ENCODE measurements at regions not wholly inside any gene's neighbourhood (a gene's known extent, or its start where the extent isn't known, plus 50 kb on each side); places are given as distances from the start of the nearest gene placed in this dataset.

DNA sequence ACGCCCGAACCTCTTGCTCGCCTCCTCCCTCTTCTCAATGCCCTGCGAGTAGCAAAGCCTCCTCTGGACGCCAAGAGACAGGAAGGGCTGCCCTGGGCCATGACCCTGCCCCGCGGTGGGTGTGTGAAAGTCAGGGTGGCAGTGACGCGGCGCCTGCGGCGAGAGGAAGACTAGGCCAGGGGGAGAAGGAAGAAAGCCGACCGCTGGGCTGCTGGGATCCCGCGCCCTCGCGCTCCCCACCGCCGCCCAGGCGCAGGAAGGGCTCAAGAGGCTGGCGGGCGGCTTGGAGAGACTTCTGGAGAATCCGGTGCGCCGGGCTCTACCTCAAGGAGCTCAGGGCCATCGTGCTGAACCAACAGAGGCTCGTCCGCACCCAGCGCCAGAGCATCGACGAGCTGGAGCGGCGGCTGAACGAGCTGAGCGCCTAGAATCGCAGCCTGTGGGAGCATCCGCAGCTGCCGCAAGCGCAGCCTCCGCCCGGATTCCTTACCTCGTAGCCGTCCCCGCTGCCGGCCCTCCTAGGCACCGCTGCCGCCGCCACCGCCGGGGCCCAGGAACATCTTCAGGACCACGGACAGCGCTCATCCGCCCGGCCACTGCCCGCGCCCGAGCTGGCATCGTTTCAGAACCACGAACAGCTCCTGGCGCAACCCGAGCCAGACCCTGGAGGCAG is 105.0 kb upstream of the PRB2 start:
- Histone ChIP-seq H3K18ac (ENCODE audit: insufficient read length, low read depth, low read length) (no peak overlapping the region), H4K8ac (replicated peaks; ENCODE audit: insufficient read length, low read depth, low read length) (no peak overlapping the region), H4K91ac (ENCODE audit: insufficient read length, low read depth, low read length) (no peak overlapping the region), H2AFZ (ENCODE audit: low read length) (no peak overlapping the region), H3K23ac (ENCODE audit: insufficient read length, low read depth, low read length) (no peak overlapping the region), H3K4me1 (ENCODE audit: insufficient read depth, low read length) (no peaks in the 10 kb centered on the region), H3T11ph (ENCODE audit: low read length) (no peak overlapping the region), H3K23me2 (ENCODE audit: insufficient read length, low read depth, low read length, poor library complexity, severe bottlenecking) (no peaks in the 10 kb centered on the region), H3K27me3 (ENCODE audit: insufficient read depth, low read length) (no peaks in the 10 kb centered on the region; the same call in 1 of the 2 replicates), H3K79me2 (ENCODE audit: insufficient read depth, low read length) (no peaks in the 10 kb centered on the region), H3K27ac (ENCODE audit: insufficient read length, low read depth, low read length) (no peak overlapping the region), H3K4ac (ENCODE audit: low read depth, low read length) (no peak overlapping the region), H3K14ac (ENCODE audit: insufficient read depth, low read length) (no peak overlapping the region), H3K9ac (ENCODE audit: extremely low read depth, insufficient read length, low read length) (no peak overlapping the region), H2BK12ac (ENCODE audit: insufficient read length, low read depth, low read length) (no peak overlapping the region), H2AK5ac (ENCODE audit: insufficient read length, low read length) (no peak overlapping the region), H3K56ac (ENCODE audit: insufficient read length, low read depth, low read length) (no peak overlapping the region), H3K9me3 (ENCODE audit: control insufficient read depth, low read depth, low read length) (no peaks in the 10 kb centered on the region), H3K4me2 (ENCODE audit: insufficient read depth, insufficient read length, low read length) (peak overlapping the region; percentile 4), H2BK5ac (ENCODE audit: insufficient read length, low read length) (no peak overlapping the region), H2BK20ac (ENCODE audit: low read depth, low read length, poor library complexity, severe bottlenecking) (no peak overlapping the region), H2BK120ac (ENCODE audit: low read depth, low read length, poor library complexity, severe bottlenecking) (no peak overlapping the region), H3K79me1 (ENCODE audit: insufficient read depth, low read depth, low read length, poor library complexity, severe bottlenecking) (no peaks in the 10 kb centered on the region), H4K5ac (ENCODE audit: insufficient read length, low read depth, low read length) (no peak overlapping the region), H4K20me1 (ENCODE audit: control insufficient read depth, insufficient read depth, insufficient read length) (no peaks in the 10 kb centered on the region), H2BK15ac (ENCODE audit: low read depth, low read length) (no peak overlapping the region)
- Mint-ChIP-seq H3K36me3 (ENCODE audit: insufficient read depth in 1 of 3, low read depth in 3 of 3) (no peaks in the 10 kb centered on the region), H3K9me3 (no peaks in the 10 kb centered on the region; a peak in 2 of 5 replicates), H3K4me3 (peak overlapping the region; percentile 56 to 74), H3K27me3 (ENCODE audit: low read depth) (peaks cover 61% of the 10 kb centered on the region), H3K4me1 (peaks cover 8 to 10% of the 10 kb centered on the region in 2 experiments), H3K27ac (no peak overlapping the region)
- TF ChIP-seq, protein P1, sequence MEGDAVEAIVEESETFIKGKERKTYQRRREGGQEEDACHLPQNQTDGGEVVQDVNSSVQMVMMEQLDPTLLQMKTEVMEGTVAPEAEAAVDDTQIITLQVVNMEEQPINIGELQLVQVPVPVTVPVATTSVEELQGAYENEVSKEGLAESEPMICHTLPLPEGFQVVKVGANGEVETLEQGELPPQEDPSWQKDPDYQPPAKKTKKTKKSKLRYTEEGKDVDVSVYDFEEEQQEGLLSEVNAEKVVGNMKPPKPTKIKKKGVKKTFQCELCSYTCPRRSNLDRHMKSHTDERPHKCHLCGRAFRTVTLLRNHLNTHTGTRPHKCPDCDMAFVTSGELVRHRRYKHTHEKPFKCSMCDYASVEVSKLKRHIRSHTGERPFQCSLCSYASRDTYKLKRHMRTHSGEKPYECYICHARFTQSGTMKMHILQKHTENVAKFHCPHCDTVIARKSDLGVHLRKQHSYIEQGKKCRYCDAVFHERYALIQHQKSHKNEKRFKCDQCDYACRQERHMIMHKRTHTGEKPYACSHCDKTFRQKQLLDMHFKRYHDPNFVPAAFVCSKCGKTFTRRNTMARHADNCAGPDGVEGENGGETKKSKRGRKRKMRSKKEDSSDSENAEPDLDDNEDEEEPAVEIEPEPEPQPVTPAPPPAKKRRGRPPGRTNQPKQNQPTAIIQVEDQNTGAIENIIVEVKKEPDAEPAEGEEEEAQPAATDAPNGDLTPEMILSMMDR (conservative IDR thresholded peaks at IDR 0.05), result no peak
- peak; percentile 95 for DNase-seq
- no CpG with 5 or more reads among the region's 62 CpGs for WGBS (ENCODE audit: extremely low coverage, insufficient read length, low lambda C conversion rate)
